ENCODE measurements at regions not wholly inside any gene's neighbourhood (a gene's known extent, or its start where the extent isn't known, plus 50 kb on each side); places are given as distances from the start of the nearest gene placed in this dataset.

GRCh38 chr21:22544747-22545146 is 1546.5 kb downstream of the NCAM2 start:
- no peaks in the 10 kb centered on the region for H3K4me1 Mint-ChIP-seq (ENCODE audit: unreplicated experiment)
- no peaks in the 10 kb centered on the region for H3K36me3 Mint-ChIP-seq (ENCODE audit: low read depth, unreplicated experiment)
- H3K4me3 Mint-ChIP-seq (ENCODE audit: unreplicated experiment): no peak overlapping the region
- DNase-seq (ENCODE audit: low spot score): no peak
- no peak for TF ChIP-seq CTCF (IDR thresholded peaks at IDR 0.05; ENCODE audit: unreplicated experiment)
- no peak overlapping the region for H3K27ac Mint-ChIP-seq (ENCODE audit: unreplicated experiment)
- H3K27me3 Mint-ChIP-seq (ENCODE audit: unreplicated experiment): no peaks in the 10 kb centered on the region
- H3K9me3 Mint-ChIP-seq (ENCODE audit: unreplicated experiment): no peaks in the 10 kb centered on the region

- Mint-ChIP-seq H3K27me3 (ENCODE audit: unreplicated experiment) (no peaks in the 10 kb centered on the region), H3K9me3 (ENCODE audit: unreplicated experiment) (no peaks in the 10 kb centered on the region), H3K4me1 (ENCODE audit: unreplicated experiment) (no peaks in the 10 kb centered on the region), H3K27ac (ENCODE audit: unreplicated experiment) (no peak overlapping the region), H3K36me3 (ENCODE audit: low read depth, unreplicated experiment) (no peaks in the 10 kb centered on the region), H3K4me3 (ENCODE audit: unreplicated experiment) (no peak overlapping the region)
- no peak for TF ChIP-seq CTCF (IDR thresholded peaks at IDR 0.05; ENCODE audit: unreplicated experiment)
- DNase-seq (ENCODE audit: low spot score): no peak
Observed at GRCh38 chr21:22552390-22552789, 1554.2 kb downstream of the NCAM2 start.

- no peaks in the 10 kb centered on the region for H3K4me1 Mint-ChIP-seq (ENCODE audit: unreplicated experiment)
- no peaks in the 10 kb centered on the region for H3K36me3 Mint-ChIP-seq (ENCODE audit: low read depth, unreplicated experiment)
- DNase-seq (ENCODE audit: low spot score): no peak
Observed at GRCh38 chr21:22554690-22555316, 1556.6 kb downstream of the NCAM2 start.

GRCh38 chr21:22556829-22557228 is 1558.6 kb downstream of the NCAM2 start:
- Mint-ChIP-seq H3K27ac (ENCODE audit: unreplicated experiment) (no peak overlapping the region), H3K9me3 (ENCODE audit: unreplicated experiment) (peaks cover 4% of the 10 kb centered on the region), H3K4me1 (ENCODE audit: unreplicated experiment) (no peaks in the 10 kb centered on the region), H3K27me3 (ENCODE audit: unreplicated experiment) (peaks cover 4% of the 10 kb centered on the region), H3K4me3 (ENCODE audit: unreplicated experiment) (no peak overlapping the region), H3K36me3 (ENCODE audit: low read depth, unreplicated experiment) (no peaks in the 10 kb centered on the region)
- no peak for TF ChIP-seq CTCF (IDR thresholded peaks at IDR 0.05; ENCODE audit: unreplicated experiment)
- no peak for DNase-seq (ENCODE audit: low spot score)

More at GRCh38 chr21:22554690-22555316, 1556.6 kb downstream of the NCAM2 start:
- no peaks in the 10 kb centered on the region for H3K9me3 Mint-ChIP-seq (ENCODE audit: unreplicated experiment)
- no peaks in the 10 kb centered on the region for H3K27me3 Mint-ChIP-seq (ENCODE audit: unreplicated experiment)
- no peak overlapping the region for H3K27ac Mint-ChIP-seq (ENCODE audit: unreplicated experiment)
- H3K4me3 Mint-ChIP-seq (ENCODE audit: unreplicated experiment): no peak overlapping the region
- TF ChIP-seq CTCF (IDR thresholded peaks at IDR 0.05; ENCODE audit: unreplicated experiment): no peak

GRCh38 chr21:22561946-22562345 is 1563.7 kb downstream of the NCAM2 start:
- no peak for TF ChIP-seq CTCF (IDR thresholded peaks at IDR 0.05; ENCODE audit: unreplicated experiment)
- peaks cover 4% of the 10 kb centered on the region for H3K27me3 Mint-ChIP-seq (ENCODE audit: unreplicated experiment)
- no peak overlapping the region for H3K27ac Mint-ChIP-seq (ENCODE audit: unreplicated experiment)
- no peaks in the 10 kb centered on the region for H3K36me3 Mint-ChIP-seq (ENCODE audit: low read depth, unreplicated experiment)
- H3K9me3 Mint-ChIP-seq (ENCODE audit: unreplicated experiment): peaks cover 4% of the 10 kb centered on the region
- no peaks in the 10 kb centered on the region for H3K4me1 Mint-ChIP-seq (ENCODE audit: unreplicated experiment)
- DNase-seq (ENCODE audit: low spot score): no peak
- H3K4me3 Mint-ChIP-seq (ENCODE audit: unreplicated experiment): no peak overlapping the region

Measured in endothelial cell (in vitro differentiated cells).